Hepatocyte (in vitro differentiated cells): ENCODE measurements at regions not wholly inside any gene's neighbourhood (a gene's known extent, or its start where the extent isn't known, plus 50 kb on each side); places are given as distances from the start of the nearest gene placed in this dataset.

Experiments used
- DNase-seq: peaks from one replicate; pipeline ENCODE4 v3.0.0-alpha.2; 2016; ENCODE audit warnings: low spot score
- H2AFZ ChIP-seq: fragments of 200-600 bp; sonication (generic); 2 replicates; pipeline ENCODE4 v1.6.0; 2016; ENCODE audit warnings: antibody characterized with exemption, mild to moderate bottlenecking
- H3K27ac ChIP-seq: fragments of 200-600 bp; sonication (generic); 2 replicates; pipeline ENCODE4 v1.5.1; 2016; ENCODE audit warnings: mild to moderate bottlenecking
- H3K27me3 ChIP-seq: fragments of 200-600 bp; sonication (generic); 2 replicates; pipeline ENCODE4 v1.6.1; 2016
- H3K36me3 ChIP-seq: fragments of 200-600 bp; sonication (generic); replicated peaks from 2 replicates; pipeline ENCODE4 v1.5.1; 2016; ENCODE audit warnings: low read depth; ENCODE audit not compliant: insufficient read depth
- H3K4me1 ChIP-seq: fragments of 200-600 bp; sonication (generic); 2 replicates; pipeline ENCODE4 v1.5.1; 2016; ENCODE audit warnings: mild to moderate bottlenecking, moderate library complexity; ENCODE audit not compliant: insufficient read depth
- H3K4me2 ChIP-seq: fragments of 200-600 bp; sonication (generic); 2 replicates; pipeline ENCODE4 v1.6.0; 2016
- H3K4me3 ChIP-seq: fragments of 200-600 bp; sonication (generic); 2 replicates; pipeline ENCODE4 v1.5.1; 2016; ENCODE audit warnings: mild to moderate bottlenecking
- H3K79me2 ChIP-seq: fragments of 200-600 bp; sonication (generic); 2 replicates; pipeline ENCODE4 v1.6.0; 2017; ENCODE audit warnings: mild to moderate bottlenecking
- H3K9me2 ChIP-seq: fragments of 200-600 bp; sonication (generic); replicated peaks from 2 replicates; pipeline ENCODE4 v1.6.0; 2017; ENCODE audit warnings: mild to moderate bottlenecking; ENCODE audit not compliant: insufficient read depth
- H3K9me3 ChIP-seq: fragments of 200-600 bp; sonication (generic); 2 replicates; pipeline ENCODE4 v1.5.1; 2016; ENCODE audit warnings: low read depth, mild to moderate bottlenecking
- H4K20me1 ChIP-seq: fragments of 200-600 bp; sonication (generic); 2 replicates; pipeline ENCODE4 v1.6.0; 2016; ENCODE audit warnings: mild to moderate bottlenecking; ENCODE audit not compliant: insufficient read depth, poor library complexity, severe bottlenecking
- EZH2 ChIP-seq: fragments of 200-600 bp; sonication (generic); IDR thresholded peaks from 2 replicates; pipeline ENCODE4 v1.6.1; 2016; ENCODE audit warnings: antibody characterized with exemption, mild to moderate bottlenecking, borderline replicate concordance
- EZH2phosphoT487 ChIP-seq: fragments of 200-600 bp; sonication (generic); IDR thresholded peaks from one replicate; pipeline ENCODE4 v1.6.1; 2018; ENCODE audit warnings: antibody characterized with exemption, mild to moderate bottlenecking, low read depth, moderate library complexity; ENCODE audit not compliant: unreplicated experiment, severe bottlenecking
- WGBS: methylation state at CpG from one replicate; pipeline ENCODE4 v1.1.6; 2016; ENCODE audit warnings: low lambda C conversion rate; ENCODE audit errors: missing lambda C conversion rate; 5-methylcytosine and 5-hydroxymethylcytosine counted together
- TF ChIP-seq, protein P1 (sequence below): fragments of 200-600 bp; sonication (generic); IDR thresholded peaks from 2 replicates; pipeline ENCODE4 v1.5.1; 2016; ENCODE audit warnings: antibody characterized with exemption, mild to moderate bottlenecking; ENCODE audit not compliant: poor library complexity

GRCh38 chr3:177579419-177579818 lies 382.1 kb upstream of the TBL1XR1 start:
- Histone ChIP-seq H3K4me1 (no peaks in the 10 kb centered on the region), H3K9me3 (no peaks in the 10 kb centered on the region), H3K27ac (no peak overlapping the region), H4K20me1 (no peaks in the 10 kb centered on the region), H3K4me3 (no peak overlapping the region), H3K27me3 (no peaks in the 10 kb centered on the region), H2AFZ (no peak overlapping the region), H3K9me2 (no peaks in the 10 kb centered on the region), H3K79me2 (no peaks in the 10 kb centered on the region), H3K36me3 (no peaks in the 10 kb centered on the region), H3K4me2 (no peak overlapping the region)
- WGBS = 92% methylated on average over 4 of the region's 4 CpGs
- TF ChIP-seq EZH2 (no peak), EZH2phosphoT487 (no peak)
- TF ChIP-seq, protein P1, sequence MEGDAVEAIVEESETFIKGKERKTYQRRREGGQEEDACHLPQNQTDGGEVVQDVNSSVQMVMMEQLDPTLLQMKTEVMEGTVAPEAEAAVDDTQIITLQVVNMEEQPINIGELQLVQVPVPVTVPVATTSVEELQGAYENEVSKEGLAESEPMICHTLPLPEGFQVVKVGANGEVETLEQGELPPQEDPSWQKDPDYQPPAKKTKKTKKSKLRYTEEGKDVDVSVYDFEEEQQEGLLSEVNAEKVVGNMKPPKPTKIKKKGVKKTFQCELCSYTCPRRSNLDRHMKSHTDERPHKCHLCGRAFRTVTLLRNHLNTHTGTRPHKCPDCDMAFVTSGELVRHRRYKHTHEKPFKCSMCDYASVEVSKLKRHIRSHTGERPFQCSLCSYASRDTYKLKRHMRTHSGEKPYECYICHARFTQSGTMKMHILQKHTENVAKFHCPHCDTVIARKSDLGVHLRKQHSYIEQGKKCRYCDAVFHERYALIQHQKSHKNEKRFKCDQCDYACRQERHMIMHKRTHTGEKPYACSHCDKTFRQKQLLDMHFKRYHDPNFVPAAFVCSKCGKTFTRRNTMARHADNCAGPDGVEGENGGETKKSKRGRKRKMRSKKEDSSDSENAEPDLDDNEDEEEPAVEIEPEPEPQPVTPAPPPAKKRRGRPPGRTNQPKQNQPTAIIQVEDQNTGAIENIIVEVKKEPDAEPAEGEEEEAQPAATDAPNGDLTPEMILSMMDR = no peak
- DNase-seq = no peak

- Histone ChIP-seq H3K9me3 (no peaks in the 10 kb centered on the region), H3K36me3 (no peaks in the 10 kb centered on the region), H4K20me1 (no peaks in the 10 kb centered on the region), H2AFZ (no peak overlapping the region), H3K27me3 (no peaks in the 10 kb centered on the region), H3K4me3 (no peak overlapping the region), H3K9me2 (no peaks in the 10 kb centered on the region), H3K27ac (no peak overlapping the region), H3K79me2 (no peaks in the 10 kb centered on the region), H3K4me1 (no peaks in the 10 kb centered on the region), H3K4me2 (no peak overlapping the region)
- DNase-seq = no peak
- TF ChIP-seq, protein P1 = no peak
- TF ChIP-seq EZH2phosphoT487 (no peak), EZH2 (no peak)
- 65% methylated on average over 2 of the region's 2 CpGs for WGBS
These were observed 383.2 kb upstream of the TBL1XR1 start for GRCh38 chr3:177580437-177580836.

DNA sequence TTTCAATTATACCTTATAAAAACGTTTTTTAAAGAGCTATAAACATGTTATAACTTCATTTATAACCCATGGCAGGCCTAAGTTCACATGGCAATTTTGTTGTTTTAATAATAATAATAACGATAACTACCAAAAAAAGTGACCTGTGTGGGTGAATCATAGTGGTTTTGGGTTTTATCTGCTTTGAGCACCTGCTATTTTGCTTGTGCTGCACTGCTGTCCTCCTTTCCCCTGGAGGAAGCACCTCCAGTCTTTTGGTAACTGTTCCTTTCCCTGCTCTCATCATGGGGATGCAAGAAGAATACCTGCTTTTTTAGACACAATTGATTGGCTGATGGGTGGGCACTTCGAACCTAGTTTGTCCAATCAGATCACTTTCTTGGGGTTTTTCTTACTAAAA lies 388.0 kb upstream of the TBL1XR1 start:
- Histone ChIP-seq H3K4me3 (no peak overlapping the region), H4K20me1 (no peaks in the 10 kb centered on the region), H3K9me3 (no peaks in the 10 kb centered on the region), H3K9me2 (no peaks in the 10 kb centered on the region), H3K4me2 (no peak overlapping the region), H2AFZ (no peak overlapping the region), H3K27ac (no peak overlapping the region), H3K27me3 (no peaks in the 10 kb centered on the region), H3K36me3 (no peaks in the 10 kb centered on the region), H3K79me2 (no peaks in the 10 kb centered on the region), H3K4me1 (peaks cover 10% of the 10 kb centered on the region)
- WGBS = 34% methylated on average over 3 of the region's 3 CpGs
- DNase-seq = no peak
- TF ChIP-seq EZH2phosphoT487 (no peak), EZH2 (no peak)
- TF ChIP-seq, protein P1 = no peak

DNA sequence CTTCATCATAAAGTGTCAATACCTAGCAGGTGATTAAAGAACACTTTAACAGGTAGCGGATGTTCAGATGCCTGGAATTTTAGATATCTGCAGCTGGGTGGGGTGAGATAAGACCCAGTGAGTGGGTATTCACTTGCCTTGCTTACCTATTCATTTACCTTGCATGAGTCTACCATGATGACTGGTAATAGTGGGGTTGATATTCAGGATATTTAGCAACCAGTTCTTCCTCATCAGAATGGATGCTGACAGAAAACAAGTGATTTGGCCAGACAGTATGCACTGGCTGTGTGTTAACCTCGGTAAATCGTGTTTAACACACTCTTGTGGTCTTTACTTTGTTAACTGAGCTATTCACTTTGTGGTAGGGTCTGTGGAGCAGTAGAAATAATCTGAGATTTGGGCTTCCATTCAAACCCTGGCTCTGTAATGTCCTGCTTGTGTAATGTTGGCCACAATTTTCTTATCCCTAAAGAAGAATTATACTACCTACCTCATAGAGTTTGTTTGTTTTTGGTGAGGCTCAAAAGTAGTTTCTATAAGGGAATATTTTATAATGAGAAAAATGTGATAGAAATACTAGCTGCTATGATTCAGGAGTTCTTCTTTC lies 391.9 kb upstream of the TBL1XR1 start:
- peak overlapping the region; percentile 77 for H3K27ac ChIP-seq
- H2AFZ ChIP-seq = no peak overlapping the region
- peak overlapping the region; percentile 15 for H3K4me2 ChIP-seq
- H3K4me1 ChIP-seq = peaks cover 25% of the 10 kb centered on the region
- WGBS = 57% methylated on average over 3 of the region's 3 CpGs
- no peaks in the 10 kb centered on the region for H3K9me2 ChIP-seq
- H3K4me3 ChIP-seq = no peak overlapping the region
- DNase-seq = no peak
- no peaks in the 10 kb centered on the region for H3K79me2 ChIP-seq
- H3K27me3 ChIP-seq = no peaks in the 10 kb centered on the region
- no peaks in the 10 kb centered on the region for H3K36me3 ChIP-seq
- no peaks in the 10 kb centered on the region for H4K20me1 ChIP-seq
- no peak for TF ChIP-seq EZH2
- TF ChIP-seq, protein P1 = no peak
- no peak for TF ChIP-seq EZH2phosphoT487
- no peaks in the 10 kb centered on the region for H3K9me3 ChIP-seq
